Amygdala (tissue), 56 donors: ENCODE measurements at regions not wholly inside any gene's neighbourhood (a gene's known extent, or its start where the extent isn't known, plus 50 kb on each side); places are given as distances from the start of the nearest gene placed in this dataset.
"Not testable (repeated sequence)": the region's sequence is repeated elsewhere in the genome, so short reads cannot be mapped to it uniquely, and the experiment has no call there.

ENCODE experiments used
- DNase-seq, 56 donors: peaks; one replicate each; lab custom pipeline; 2025; lab: John Stamatoyannopoulos, UW

- no peak for DNase-seq
Measured at GRCh38 chr18:64379662-64380061, 230.8 kb upstream of the LINC00305 start.

DNA sequence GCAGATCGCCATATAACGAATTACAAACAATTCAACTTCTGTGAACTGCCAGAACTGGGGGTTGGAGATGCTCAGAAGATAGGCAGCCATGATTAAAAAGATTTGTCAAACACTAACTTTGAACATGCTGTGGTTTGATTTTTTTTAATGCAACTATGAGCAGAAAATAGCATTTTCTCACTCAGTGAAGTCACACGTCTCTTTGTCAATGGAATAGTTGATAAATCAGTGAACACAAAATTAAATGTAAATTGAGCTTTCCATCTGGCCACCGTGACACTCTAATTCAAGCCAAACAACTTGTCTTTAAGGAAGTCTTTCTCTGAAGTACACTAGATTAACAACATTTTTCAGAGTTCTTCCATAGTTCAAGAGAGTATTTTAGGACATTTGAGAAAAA, 228.6 kb upstream of the LINC00305 start:
- DNase-seq = no peak

DNA sequence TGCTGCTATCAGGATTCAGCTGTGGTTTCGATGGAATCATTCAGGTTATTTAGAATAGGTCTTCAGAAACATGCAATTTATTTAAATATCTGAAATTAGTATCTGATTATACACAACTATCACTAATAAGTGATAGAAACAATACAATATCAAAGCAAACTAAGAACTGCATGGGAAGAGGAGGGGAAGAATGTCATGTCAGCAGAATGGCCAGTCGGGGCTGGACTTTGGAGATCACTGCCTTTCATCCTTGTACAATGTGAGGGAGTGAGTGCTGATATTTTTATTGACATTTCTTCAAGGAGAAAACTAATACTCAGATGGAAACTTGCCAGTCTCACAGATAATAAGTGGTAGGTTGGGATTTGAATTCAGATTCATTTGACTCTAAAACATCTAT, 224.0 kb upstream of the LINC00305 start:
- no peak for DNase-seq

GRCh38 chr18:64369830-64370440, 221.0 kb upstream of the LINC00305 start:
- DNase-seq = not testable (repeated sequence)

DNA sequence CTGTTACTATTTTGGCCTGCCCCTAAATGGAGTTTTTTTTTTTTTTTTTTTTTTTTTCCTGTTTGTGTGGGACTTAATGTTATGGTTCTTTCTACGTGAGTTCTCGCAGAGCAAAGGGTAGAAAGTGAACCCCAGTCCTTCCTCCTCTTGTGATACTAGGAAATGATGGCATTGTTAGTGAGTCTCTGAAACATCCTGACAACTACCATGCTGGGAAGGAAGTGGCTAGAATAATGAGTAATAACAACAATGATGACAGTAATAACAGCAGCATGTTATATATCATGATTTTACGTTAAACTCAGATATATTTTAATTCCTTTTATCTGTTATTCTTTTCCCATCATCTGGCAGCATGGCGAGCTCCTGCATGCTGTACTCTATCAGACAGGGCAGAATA, 216.2 kb upstream of the LINC00305 start:
- no peak for DNase-seq

DNA sequence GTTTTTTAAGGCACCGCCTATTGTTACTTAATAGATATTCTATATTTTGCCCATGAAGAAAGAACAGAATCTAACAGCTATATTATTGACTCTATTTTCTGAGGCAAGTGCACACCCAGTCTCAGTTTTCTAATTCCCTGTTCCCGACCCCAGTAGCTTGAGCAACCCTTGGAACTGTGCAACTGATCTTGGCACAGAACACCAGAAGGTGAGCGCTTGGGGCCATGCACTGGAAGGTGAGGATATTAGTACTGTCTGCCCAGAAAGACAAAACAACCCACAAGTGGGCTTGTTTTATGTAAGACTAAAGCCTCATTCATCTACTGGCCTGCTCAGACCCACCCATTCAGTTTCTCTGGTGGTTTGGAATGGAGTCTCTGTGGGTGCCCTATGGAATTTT, 188.8 kb upstream of the LINC00305 start:
- no peak for DNase-seq

GRCh38 chr18:64337018-64337417, 188.1 kb upstream of the LINC00305 start:
- no peak for DNase-seq

DNA sequence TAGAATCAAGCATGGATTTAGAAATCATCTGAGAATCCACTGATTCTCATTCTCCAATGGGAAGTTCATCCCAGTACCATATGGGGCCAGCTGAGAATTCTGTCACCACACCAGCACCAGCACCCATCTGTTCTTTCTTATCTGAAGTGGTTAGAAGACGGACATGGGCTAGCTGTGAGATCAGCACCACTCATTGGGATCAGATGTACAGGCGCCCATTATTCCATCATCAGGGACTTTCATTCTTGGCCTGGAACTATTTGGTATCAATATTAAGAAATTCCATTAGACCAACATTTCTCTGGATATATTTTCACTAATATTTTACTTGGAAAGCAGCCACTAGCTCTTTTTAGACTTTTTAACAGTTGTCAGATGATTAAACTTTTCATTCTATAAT, 185.9 kb upstream of the LINC00305 start:
- no peak for DNase-seq

GRCh38 chr18:64333584-64333983, 184.7 kb upstream of the LINC00305 start:
- no peak for DNase-seq

DNA sequence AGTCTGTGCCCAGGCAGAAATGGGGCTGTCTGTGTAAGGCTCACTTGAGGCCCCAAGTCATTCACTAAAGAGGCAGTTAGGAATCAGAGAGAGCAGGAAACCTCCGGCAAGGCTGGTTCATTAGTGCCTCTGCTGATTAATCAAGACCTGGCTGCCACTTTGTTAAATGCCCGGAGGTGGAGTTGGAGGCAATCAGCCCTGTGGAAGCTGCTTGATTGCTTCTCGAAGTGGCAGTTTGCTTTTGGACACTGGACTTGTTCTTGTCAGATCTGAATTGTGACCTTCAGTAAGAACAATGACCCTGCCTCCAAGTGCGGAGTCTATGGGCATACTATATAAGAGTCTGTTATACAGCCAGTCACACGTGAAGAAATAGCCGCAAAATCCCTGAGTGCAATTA, 183.9 kb upstream of the LINC00305 start:
- DNase-seq = no peak

- no peak for DNase-seq
Measured at GRCh38 chr18:64331419-64331818, 182.5 kb upstream of the LINC00305 start.

DNA sequence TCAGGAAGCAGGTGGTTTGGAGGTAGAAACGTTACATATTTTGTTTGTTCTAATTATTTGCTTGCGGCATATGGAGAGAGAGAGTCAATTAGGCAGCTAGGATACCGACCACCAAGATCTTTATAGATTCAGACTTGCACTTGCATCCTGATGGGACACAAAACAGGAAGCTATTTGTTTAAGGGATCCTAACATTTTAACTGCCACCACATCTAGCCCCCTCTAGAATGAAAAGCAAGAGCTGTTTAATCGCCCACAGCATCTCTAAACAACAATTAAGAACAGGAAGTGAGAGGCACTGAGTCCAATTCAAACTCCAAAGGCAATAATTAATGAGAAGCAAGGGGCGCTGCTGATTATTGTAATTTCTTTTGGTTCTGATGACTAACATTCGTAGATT, 182.0 kb upstream of the LINC00305 start:
- DNase-seq = no peak

- peak in 4 of 56 donors; percentile 1 to 5 (median 2) for DNase-seq
Measured at GRCh38 chr18:64330161-64330560, 181.3 kb upstream of the LINC00305 start.

DNA sequence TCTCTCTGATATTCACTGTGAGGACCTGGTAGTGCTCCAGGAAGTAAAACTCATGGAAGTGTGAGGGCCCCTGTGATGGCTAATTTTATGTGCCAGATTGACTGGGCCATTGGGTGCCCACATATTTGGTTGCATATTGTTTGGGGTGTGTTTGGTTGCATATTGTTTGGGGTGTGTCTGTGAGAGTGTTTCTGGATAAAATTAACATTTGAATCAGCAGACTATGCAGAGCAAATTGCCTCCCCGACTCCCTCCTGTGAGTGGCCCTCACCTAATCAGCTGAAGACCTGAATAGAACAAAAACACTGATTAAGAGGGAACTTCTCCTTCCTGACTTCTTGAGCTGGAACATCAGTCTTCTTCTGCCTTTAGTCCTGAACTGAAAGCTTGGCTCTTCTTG, 173.3 kb upstream of the LINC00305 start:
- no peak for DNase-seq

- DNase-seq = no peak
Measured at GRCh38 chr18:64318547-64318946, 169.7 kb upstream of the LINC00305 start.

- no peak for DNase-seq
Measured at GRCh38 chr18:64311859-64312258, 163.0 kb upstream of the LINC00305 start.

- DNase-seq = no peak
Measured at GRCh38 chr18:64295839-64296238, 147.0 kb upstream of the LINC00305 start.

GRCh38 chr18:64294967-64295366, 146.1 kb upstream of the LINC00305 start:
- DNase-seq = no peak

GRCh38 chr18:64288432-64288831, 139.5 kb upstream of the LINC00305 start:
- DNase-seq = no peak

DNA sequence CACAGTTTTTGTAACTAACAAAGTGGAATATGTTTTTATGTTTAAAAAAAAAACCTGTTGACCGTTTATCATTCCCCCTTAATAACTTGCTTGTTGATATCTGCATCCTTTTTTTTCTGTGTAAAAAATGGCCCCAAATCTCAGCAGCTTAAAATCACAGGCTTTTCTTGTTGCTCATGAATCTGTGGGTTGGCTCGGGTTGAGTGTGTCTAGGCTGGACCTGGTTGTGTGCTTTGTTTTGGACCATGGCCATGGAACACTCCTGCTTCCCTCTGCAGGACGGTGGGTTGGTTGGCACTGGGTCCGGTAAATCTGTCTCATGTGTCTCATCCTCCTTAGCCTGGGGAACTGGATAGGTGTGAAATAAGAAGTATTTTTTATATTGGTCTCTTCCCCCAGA, 139.0 kb upstream of the LINC00305 start:
- no peak for DNase-seq

DNA sequence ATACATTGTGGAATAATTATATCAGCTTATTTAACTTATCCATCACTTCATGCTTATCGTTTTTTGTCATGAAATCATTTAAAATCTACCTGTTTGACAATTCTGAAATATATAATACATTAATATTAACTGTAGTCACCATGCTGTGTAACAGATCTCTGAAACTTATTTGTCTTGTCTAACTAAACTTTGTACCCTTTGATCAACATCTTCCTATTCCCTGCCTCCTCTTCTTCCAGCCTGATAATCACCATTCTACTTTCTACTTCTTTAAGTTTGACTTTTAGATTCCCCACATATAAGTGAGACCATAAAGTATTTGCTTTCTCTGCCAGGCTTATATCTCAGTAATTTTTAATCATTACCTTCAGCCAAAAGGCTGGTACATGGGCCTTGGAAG, 134.2 kb upstream of the LINC00305 start:
- no peak for DNase-seq

DNA sequence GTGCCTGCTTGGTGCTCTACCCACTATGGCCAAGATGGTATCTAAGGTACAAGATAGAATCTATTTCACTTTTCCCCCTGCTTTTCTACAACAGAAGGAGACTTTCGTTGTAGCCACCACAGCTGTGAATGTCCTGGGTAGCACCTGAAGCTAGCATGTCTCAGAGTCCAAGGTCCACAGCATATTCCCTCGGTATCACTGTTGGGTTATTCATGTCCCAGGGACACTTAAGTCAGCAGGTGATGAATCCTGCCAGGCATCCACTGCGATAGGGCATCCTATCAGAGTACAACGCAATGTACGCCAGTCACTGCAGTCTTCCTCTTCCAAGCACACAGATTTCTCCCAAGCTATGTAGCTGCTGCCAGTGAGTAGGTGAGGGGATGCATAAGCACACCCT, 129.1 kb upstream of the LINC00305 start:
- no peak for DNase-seq
